ENCODE measurements at regions not wholly inside any gene's neighbourhood (a gene's known extent, or its start where the extent isn't known, plus 50 kb on each side); places are given as distances from the start of the nearest gene placed in this dataset.

GRCh38 chr17:17403899-17404576 lies 72.8 kb upstream of the MED9 start:
- TF ChIP-seq CTCF (tag by site-specific recombination; IDR thresholded peaks at IDR 0.05), result no peak
- TF ChIP-seq ZNF175 (tag by site-specific recombination; IDR thresholded peaks at IDR 0.05), result no peak
- no peak for TF ChIP-seq ZNF549 (tag by site-specific recombination; IDR thresholded peaks at IDR 0.05)
- no peak for TF ChIP-seq OVOL3 (tag by site-specific recombination; IDR thresholded peaks at IDR 0.05)
- no peak for TF ChIP-seq ZNF112 (tag by site-specific recombination; IDR thresholded peaks at IDR 0.05)
- no peak for TF ChIP-seq ZSCAN16 (tag by site-specific recombination; IDR thresholded peaks at IDR 0.05)
- no peak for TF ChIP-seq PATZ1 (tag by site-specific recombination; IDR thresholded peaks at IDR 0.05)
